Neural progenitor cell (in vitro differentiated cells): ENCODE measurements at regions not wholly inside any gene's neighbourhood (a gene's known extent, or its start where the extent isn't known, plus 50 kb on each side); places are given as distances from the start of the nearest gene placed in this dataset.

Source experiments
- EZH2 ChIP-seq: fragments of 200-600 bp; sonication (generic); IDR thresholded peaks from 2 replicates; pipeline ENCODE4 v1.6.1; 2017; ENCODE audit warnings: antibody characterized with exemption, mild to moderate bottlenecking, moderate library complexity
- TF ChIP-seq, protein P1 (sequence below): fragments of 200-600 bp; sonication (generic); IDR thresholded peaks from 2 replicates; pipeline ENCODE4 v1.5.1; 2017; ENCODE audit warnings: antibody characterized with exemption, mild to moderate bottlenecking

DNA sequence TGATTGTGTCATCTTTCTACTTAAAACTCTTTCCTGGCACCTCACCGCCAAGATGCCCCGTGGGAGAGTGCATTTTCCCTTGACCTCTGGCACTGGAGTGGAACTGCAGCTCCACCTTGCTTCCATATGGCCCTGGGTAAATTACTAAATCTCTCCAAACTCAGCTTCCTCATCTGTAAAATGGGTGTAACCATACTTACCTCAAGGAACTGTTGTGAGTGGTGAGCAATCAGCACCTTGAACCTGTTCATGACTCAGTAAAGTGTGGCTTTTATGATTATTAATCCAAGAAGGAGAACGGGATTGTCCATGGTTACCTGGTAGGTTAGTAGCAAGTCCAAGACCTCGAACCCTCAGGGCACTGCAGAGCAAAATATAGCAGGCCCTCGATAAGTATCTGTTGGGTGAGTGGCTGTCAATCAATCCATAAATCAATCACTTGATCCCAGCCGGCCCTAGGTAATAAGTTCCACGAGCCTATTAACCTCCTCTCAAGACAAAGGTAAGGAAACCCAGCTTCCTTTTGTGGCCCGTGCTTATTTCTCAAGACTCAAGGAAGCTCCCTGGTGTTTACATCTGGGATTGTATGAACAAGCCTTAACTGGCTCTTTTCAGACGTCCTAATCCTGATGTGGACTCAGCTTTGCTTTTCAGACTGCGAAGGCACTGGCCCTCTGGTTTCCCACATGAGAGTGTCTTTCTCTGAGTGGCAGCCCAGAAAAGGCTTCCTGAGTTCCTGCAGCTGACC is 114.0 kb upstream of the GJB5 start:
- TF ChIP-seq EZH2 = no peak
- TF ChIP-seq, protein P1, sequence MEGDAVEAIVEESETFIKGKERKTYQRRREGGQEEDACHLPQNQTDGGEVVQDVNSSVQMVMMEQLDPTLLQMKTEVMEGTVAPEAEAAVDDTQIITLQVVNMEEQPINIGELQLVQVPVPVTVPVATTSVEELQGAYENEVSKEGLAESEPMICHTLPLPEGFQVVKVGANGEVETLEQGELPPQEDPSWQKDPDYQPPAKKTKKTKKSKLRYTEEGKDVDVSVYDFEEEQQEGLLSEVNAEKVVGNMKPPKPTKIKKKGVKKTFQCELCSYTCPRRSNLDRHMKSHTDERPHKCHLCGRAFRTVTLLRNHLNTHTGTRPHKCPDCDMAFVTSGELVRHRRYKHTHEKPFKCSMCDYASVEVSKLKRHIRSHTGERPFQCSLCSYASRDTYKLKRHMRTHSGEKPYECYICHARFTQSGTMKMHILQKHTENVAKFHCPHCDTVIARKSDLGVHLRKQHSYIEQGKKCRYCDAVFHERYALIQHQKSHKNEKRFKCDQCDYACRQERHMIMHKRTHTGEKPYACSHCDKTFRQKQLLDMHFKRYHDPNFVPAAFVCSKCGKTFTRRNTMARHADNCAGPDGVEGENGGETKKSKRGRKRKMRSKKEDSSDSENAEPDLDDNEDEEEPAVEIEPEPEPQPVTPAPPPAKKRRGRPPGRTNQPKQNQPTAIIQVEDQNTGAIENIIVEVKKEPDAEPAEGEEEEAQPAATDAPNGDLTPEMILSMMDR = peak; percentile 16
